Fibroblast of skin of right biceps (primary cell): ENCODE measurements at regions not wholly inside any gene's neighbourhood (a gene's known extent, or its start where the extent isn't known, plus 50 kb on each side); places are given as distances from the start of the nearest gene placed in this dataset.
"Not testable (repeated sequence)": the region's sequence is repeated elsewhere in the genome, so short reads cannot be mapped to it uniquely, and the experiment has no call there.

Source experiments
- DNase-seq: peaks from one replicate; pipeline ENCODE4 v3.0.0-alpha.2; 2013

GRCh38 chrX:75673468-75673867 lies 111.6 kb downstream of the MAGEE2 start:
- DNase-seq: no peak

- DNase-seq: no peak
Observed at GRCh38 chrX:75655627-75656026, 129.4 kb downstream of the MAGEE2 start.

GRCh38 chrX:75649829-75650228 lies 127.0 kb upstream of the ZDHHC15 start:
- DNase-seq: no peak

GRCh38 chrX:75648803-75649588 lies 126.2 kb upstream of the ZDHHC15 start:
- DNase-seq: no peak

- no peak for DNase-seq
Observed at GRCh38 chrX:75642811-75643361, 120.0 kb upstream of the ZDHHC15 start.

GRCh38 chrX:75638332-75638731 lies 115.5 kb upstream of the ZDHHC15 start:
- DNase-seq: no peak

GRCh38 chrX:75625232-75625631 lies 102.4 kb upstream of the ZDHHC15 start:
- no peak for DNase-seq

GRCh38 chrX:75623535-75623934 lies 100.7 kb upstream of the ZDHHC15 start:
- no peak for DNase-seq

- DNase-seq: no peak
Observed at GRCh38 chrX:75609406-75609805, 86.6 kb upstream of the ZDHHC15 start.

- DNase-seq: peak; percentile 6
Observed at GRCh38 chrX:75603833-75604232, 81.0 kb upstream of the ZDHHC15 start.

- not testable (repeated sequence) for DNase-seq
Observed at GRCh38 chrX:75602022-75602421, 79.2 kb upstream of the ZDHHC15 start.

- no peak for DNase-seq
Observed at GRCh38 chrX:75596178-75596577, 73.3 kb upstream of the ZDHHC15 start.

- not testable (repeated sequence) for DNase-seq
Observed at GRCh38 chrX:75593186-75593585, 70.3 kb upstream of the ZDHHC15 start.

GRCh38 chrX:75582511-75582910 lies 59.7 kb upstream of the ZDHHC15 start:
- DNase-seq: no peak
